Colonic mucosa (tissue), 4 donors: ENCODE measurements at regions not wholly inside any gene's neighbourhood (a gene's known extent, or its start where the extent isn't known, plus 50 kb on each side); places are given as distances from the start of the nearest gene placed in this dataset.

Experiments
- DNase-seq: peaks from one replicate; pipeline ENCODE4 v3.0.0-alpha.2; 2020
- H3K27ac ChIP-seq: fragments of 200-600 bp; one replicate; pipeline ENCODE4 v1.8.0; 2021
- H3K27me3 ChIP-seq: fragments of 200-600 bp; one replicate; pipeline ENCODE4 v1.8.0; 2021
- H3K36me3 ChIP-seq: fragments of 200-600 bp; one replicate; pipeline ENCODE4 v1.8.0; 2021
- H3K4me1 ChIP-seq: fragments of 200-600 bp; one replicate; pipeline ENCODE4 v1.8.0; 2021; ENCODE audit warnings: mild to moderate bottlenecking
- H3K4me3 ChIP-seq: fragments of 200-600 bp; one replicate; pipeline ENCODE4 v1.8.0; 2021
- H3K9ac ChIP-seq, 2 donors: one replicate each; pipeline ENCODE4 v1.7.0; 2013; ENCODE audit warnings: control low read depth in 2 of 2, low read depth in 2 of 2, low read length in 2 of 2
- H3K9me3 ChIP-seq: fragments of 200-600 bp; one replicate; pipeline ENCODE4 v1.8.0; 2021
- CTCF ChIP-seq: fragments of 200-600 bp; IDR thresholded peaks from one replicate; pipeline ENCODE4 v1.8.0; 2022; ENCODE audit warnings: antibody characterized with exemption, mild to moderate bottlenecking
- intact Hi-C: fragments of 100-400 bp; cut with DNase I; formaldehyde crosslinking; loops from one replicate; pipeline ENCODE4 v1.14.1; 2022
- donor health status: healthy.
- donor health status: DM: no; HTN: no; CAD: no.
- donor health status: DM: no; HTN: no; CAD: no.

- intact Hi-C loops: no loop called here
- no peak overlapping the region for H3K27ac ChIP-seq
Measured at GRCh38 chr4:98804403-98804802, 124.5 kb downstream of the EIF4E start.

GRCh38 chr4:98803251-98803650, 125.7 kb downstream of the EIF4E start:
- TF ChIP-seq CTCF: no peak
- intact Hi-C loops: no loop called here
- Histone ChIP-seq H3K9ac (no peak overlapping the region), H3K27ac (no peak overlapping the region), H3K4me1 (no peaks in the 10 kb centered on the region), H3K27me3 (no peaks in the 10 kb centered on the region), H3K4me3 (no peak overlapping the region), H3K36me3 (no peaks in the 10 kb centered on the region), H3K9me3 (no peaks in the 10 kb centered on the region)
- no peak for DNase-seq

More at GRCh38 chr4:98804403-98804802, 124.5 kb downstream of the EIF4E start:
- no peak for DNase-seq
- Histone ChIP-seq H3K9me3 (no peaks in the 10 kb centered on the region), H3K36me3 (no peaks in the 10 kb centered on the region), H3K4me1 (no peaks in the 10 kb centered on the region), H3K4me3 (no peak overlapping the region), H3K9ac (no peak overlapping the region), H3K27me3 (no peaks in the 10 kb centered on the region)
- TF ChIP-seq CTCF: no peak

- DNase-seq: no peak
- Histone ChIP-seq H3K27me3 (no peaks in the 10 kb centered on the region), H3K4me1 (no peaks in the 10 kb centered on the region), H3K36me3 (no peaks in the 10 kb centered on the region), H3K27ac (no peak overlapping the region), H3K9me3 (no peaks in the 10 kb centered on the region), H3K4me3 (no peak overlapping the region), H3K9ac (no peak overlapping the region)
- no peak for TF ChIP-seq CTCF
- intact Hi-C loops: no loop called here
Measured at GRCh38 chr4:98802770-98803198, 126.1 kb downstream of the EIF4E start.

- H3K4me1 ChIP-seq: no peaks in the 10 kb centered on the region
- no peak overlapping the region for H3K9ac ChIP-seq
- H3K27me3 ChIP-seq: no peaks in the 10 kb centered on the region
- H3K36me3 ChIP-seq: no peaks in the 10 kb centered on the region
- no peak for TF ChIP-seq CTCF
- H3K4me3 ChIP-seq: no peak overlapping the region
- intact Hi-C loops: no loop called here
- no peak overlapping the region for H3K27ac ChIP-seq
- no peak for DNase-seq
- H3K9me3 ChIP-seq: no peaks in the 10 kb centered on the region
Measured at GRCh38 chr4:98801259-98801725, 127.6 kb downstream of the EIF4E start.

- no peak for DNase-seq
- H3K27me3 ChIP-seq: no peaks in the 10 kb centered on the region
- no peaks in the 10 kb centered on the region for H3K9me3 ChIP-seq
- H3K9ac ChIP-seq: no peak overlapping the region
- H3K4me3 ChIP-seq: no peak overlapping the region
- H3K4me1 ChIP-seq: no peaks in the 10 kb centered on the region
- H3K36me3 ChIP-seq: no peaks in the 10 kb centered on the region
- no peak for TF ChIP-seq CTCF
- H3K27ac ChIP-seq: no peak overlapping the region
- intact Hi-C loops: no loop called here
Measured at GRCh38 chr4:98796991-98797390, 131.9 kb downstream of the EIF4E start.
